HT1080 (cell line): ENCODE measurements at regions not wholly inside any gene's neighbourhood (a gene's known extent, or its start where the extent isn't known, plus 50 kb on each side); places are given as distances from the start of the nearest gene placed in this dataset.

Source experiments
- DNase-seq: peaks from one replicate; pipeline ENCODE4 v3.0.0-alpha.2; 2015; ENCODE audit warnings: low read depth

GRCh38 chr3:106168962-106169750 is 300.3 kb upstream of the CBLB start:
- no peak for DNase-seq

GRCh38 chr3:106170636-106171035 is 301.8 kb upstream of the CBLB start:
- DNase-seq, result no peak

- no peak for DNase-seq
Measured at GRCh38 chr3:106172101-106172500, 303.3 kb upstream of the CBLB start.

DNA sequence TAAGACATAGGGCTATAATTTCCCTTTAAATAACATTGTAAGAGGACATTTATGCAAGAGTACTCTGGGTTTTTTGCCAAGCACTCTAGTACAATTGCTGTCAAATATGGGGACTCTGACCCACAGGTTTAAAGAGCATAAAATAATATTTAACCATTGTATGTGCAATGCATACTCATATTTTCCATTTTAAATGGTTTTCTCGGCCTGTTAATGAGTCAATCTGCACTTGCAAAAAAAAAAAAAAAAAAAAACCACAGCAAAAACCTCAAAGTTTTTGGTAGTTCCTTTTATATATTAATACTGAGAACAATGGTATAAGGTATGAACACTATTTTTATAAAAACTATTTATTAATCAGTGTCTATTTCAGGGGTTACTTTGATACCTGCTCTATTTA is 304.0 kb upstream of the CBLB start:
- DNase-seq, result no peak

- no peak for DNase-seq
Measured at GRCh38 chr3:106175276-106175675, 306.5 kb upstream of the CBLB start.

DNA sequence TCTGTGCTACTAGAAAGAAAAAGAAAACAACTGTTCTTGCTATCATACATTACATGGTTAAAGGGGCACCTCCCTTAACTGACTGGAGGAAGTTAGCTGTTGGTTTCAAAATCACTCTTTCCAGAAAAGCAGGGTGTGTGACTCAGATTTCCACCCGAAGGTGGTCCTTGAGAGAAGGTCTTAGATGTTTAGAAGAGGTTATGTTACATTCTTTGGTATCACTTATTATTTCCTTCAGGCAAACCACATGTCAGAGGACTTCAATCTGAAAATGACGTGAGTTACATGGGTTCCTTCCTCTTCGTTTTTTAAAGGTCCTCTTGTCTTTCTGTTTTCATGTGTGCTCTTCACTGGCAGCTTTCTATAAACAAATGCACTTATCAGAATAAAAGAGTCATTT is 307.9 kb upstream of the CBLB start:
- DNase-seq, result peak; percentile 36

DNA sequence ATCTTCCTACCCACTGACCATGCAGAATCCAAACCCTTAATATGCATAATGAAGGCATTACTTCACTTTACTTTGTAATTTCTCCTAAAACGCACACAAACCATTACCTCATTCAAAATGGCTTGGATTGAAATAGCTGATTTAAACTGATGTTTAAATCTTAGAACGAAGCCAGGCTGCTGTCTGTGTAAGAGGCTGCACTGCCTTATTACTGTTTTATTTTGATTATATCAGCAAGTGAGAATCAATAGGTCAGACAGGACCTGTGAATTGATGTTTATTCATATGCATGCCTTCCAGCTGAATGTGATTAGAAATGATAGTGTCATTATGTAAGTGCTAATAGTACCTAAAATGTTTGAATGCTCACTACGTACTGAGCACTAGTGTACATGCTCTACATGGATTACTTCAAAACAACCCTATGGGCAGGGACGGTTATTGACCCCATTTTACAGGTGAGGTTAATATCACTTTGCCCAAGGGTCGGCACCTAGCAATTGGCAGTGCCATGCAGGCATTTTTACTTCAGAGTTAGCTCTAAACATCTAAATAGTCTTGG is 314.2 kb upstream of the CBLB start:
- DNase-seq, result no peak

DNA sequence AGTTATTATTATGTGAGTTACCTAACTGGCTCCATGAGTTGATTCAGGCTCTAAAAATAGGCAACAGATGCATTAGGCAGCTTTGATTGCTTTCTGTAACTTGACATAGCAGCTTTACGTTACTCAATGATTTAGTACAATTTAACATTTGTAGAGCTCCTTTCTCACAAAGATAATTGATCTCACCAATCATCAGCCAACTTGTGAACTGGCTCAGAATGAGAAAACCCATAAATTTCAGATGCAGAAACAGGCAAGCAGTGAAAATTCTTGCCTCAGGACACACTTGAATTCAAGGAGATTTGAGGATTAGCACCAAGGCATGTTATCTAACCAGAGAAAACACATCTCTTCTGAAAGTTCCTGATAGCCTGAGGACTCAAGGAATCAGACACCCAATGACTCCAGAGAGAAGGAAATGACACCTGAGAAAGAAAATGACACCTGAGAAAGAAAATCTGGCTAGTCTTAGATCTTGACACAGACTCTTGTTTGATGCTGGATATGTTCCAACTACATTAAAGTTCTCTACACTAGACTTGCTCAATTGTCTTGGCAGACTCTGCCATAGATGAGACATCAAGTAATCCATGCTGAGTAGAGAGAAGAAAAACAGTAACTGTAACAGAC is 315.1 kb upstream of the CBLB start:
- DNase-seq, result peak; percentile 37

- no peak for DNase-seq
Measured at GRCh38 chr3:106184540-106185457, 316.0 kb upstream of the CBLB start.

DNA sequence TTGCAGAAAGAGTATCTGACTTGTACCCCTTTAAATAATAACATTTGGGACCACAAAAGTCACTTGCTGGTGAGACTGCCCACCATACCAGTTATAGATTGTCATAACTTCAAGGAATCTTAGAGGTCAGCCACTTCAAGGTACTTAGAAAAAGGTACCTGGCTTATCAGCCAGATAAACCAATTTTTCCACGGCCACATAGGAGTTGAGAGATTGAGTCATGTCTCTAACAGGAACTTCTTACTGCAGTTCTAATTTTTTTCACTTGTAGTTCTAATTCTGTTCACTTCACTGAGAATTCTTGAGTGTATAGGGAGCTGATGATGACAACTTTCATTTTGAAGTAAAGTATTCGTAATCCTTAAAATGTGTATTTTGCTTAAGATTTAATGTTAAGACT is 317.1 kb upstream of the CBLB start:
- no peak for DNase-seq

DNA sequence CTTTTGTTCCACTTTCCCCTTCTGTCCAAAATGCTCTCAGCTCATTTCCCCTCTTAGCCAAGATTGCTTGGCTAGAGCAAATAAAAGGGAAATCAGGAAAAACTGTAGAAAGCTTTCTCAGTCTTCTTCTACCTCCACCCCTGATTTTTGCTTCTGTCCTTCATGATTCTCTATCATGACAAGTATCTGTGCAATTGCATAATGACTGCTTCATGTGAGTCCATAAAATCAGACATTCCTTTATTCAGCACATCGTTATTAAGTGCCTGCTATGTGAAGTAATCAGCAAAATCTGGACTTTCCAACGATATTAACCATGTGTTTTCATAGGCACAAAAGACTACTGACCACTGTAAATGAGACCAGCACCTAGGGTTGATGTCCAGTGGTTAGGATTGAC is 321.5 kb upstream of the CBLB start:
- no peak for DNase-seq

DNA sequence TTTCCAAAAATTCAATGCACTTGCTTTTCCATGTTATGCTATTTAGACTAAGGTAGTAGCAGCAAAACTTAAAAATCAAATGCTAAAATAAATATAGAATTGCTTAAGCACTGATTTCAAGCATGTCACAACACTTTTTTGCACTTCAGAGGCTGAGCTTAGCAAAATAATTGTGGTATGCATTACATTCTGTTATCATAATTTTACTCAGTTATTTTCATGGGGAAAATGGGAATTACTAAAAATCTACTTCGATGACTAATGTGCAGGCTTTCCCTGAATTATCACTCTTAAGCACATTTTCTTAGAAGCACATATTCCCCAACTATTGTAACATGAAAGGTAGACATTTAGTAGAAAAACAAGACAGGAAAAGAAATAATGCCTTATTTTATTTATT is 322.4 kb upstream of the CBLB start:
- DNase-seq, result no peak

DNA sequence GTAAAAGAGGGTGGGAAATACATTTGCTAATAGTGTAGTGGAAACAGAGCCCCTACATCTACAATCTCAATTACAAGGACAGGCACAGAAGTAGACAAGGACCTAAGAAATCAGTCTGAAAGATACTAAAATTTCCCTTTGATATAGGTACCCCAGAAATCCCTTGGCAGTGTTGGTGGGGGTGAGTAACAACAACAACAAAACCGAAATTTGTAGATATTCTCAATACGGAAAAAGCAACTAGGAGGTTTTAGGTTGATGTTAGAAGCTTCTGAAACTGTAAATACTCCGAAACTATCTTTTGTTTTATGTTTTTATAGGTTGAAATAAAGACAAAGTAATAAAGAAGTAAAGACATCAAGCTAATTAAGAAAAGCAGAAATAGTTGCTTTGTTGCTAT is 323.1 kb upstream of the CBLB start:
- no peak for DNase-seq

- no peak for DNase-seq
Measured at GRCh38 chr3:106193876-106194275, 325.1 kb upstream of the CBLB start.

DNA sequence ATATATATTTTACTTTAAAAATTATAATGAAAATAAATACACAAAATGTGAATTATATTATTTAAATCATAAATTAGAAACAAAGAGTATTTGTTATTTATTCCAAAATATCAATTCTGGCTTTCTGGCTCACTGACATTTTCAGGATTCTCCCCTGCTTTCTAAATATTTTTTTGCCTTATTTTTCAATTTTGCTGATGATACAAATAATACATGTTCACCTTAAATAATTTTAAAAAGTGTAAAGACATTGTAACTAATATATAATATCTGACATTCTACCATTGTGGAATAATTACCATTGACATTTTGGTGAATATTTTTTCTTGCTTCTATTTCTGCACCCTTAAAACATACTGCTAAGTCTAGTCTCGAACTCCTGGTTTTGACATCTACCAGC is 325.9 kb upstream of the CBLB start:
- no peak for DNase-seq

GRCh38 chr3:106197532-106198194 is 328.9 kb upstream of the CBLB start:
- no peak for DNase-seq

DNA sequence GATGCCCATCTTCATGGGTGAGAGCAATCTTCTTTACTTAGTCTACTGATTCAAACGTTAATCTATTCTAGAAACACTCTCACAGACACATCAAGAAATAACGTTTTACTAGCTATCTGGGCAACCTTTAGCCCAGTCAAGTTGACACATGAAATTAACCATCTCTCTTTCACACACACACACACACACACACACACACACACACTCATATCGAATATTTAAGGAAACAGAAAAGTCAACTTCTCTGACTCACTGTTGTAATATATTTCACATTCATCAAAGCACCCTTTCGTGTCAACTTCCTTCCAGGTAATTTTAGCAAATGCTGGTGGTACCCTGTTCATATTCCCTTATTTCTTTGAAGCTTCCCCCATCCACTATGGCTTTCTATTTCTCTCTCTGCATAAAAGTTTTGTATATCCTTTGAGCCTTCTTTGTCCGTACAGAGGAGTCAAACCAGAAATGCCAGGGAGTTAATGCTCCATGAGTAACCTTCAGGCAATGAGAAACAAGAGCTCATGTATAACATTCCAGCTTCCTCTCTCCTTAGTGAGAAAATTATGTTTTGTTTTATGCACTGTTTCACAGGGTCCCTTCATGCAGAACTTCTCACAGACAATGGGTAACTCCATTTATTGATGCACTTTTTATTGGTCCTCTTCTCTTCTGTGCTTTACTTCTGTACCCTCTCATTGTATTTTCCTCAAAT is 335.5 kb upstream of the CBLB start:
- DNase-seq, result no peak

GRCh38 chr3:106206146-106206545 is 337.3 kb upstream of the CBLB start:
- DNase-seq, result no peak

- no peak for DNase-seq
Measured at GRCh38 chr3:106206613-106207012, 337.8 kb upstream of the CBLB start.

- no peak for DNase-seq
Measured at GRCh38 chr3:106208251-106208650, 339.4 kb upstream of the CBLB start.

GRCh38 chr3:106208967-106209366 is 340.2 kb upstream of the CBLB start:
- no peak for DNase-seq
